OCI-M2 (cell line): ENCODE measurements at regions not wholly inside any gene's neighbourhood (a gene's known extent, or its start where the extent isn't known, plus 50 kb on each side); places are given as distances from the start of the nearest gene placed in this dataset.

Experiments used
- DNase-seq: peaks from one replicate; lab custom pipeline; 2025; ENCODE audit not compliant: unreplicated experiment; lab: John Stamatoyannopoulos, UW

- no peak for DNase-seq
These were observed 136.6 kb downstream of the RNF152 start for GRCh38 chr18:61756244-61756643.

DNA sequence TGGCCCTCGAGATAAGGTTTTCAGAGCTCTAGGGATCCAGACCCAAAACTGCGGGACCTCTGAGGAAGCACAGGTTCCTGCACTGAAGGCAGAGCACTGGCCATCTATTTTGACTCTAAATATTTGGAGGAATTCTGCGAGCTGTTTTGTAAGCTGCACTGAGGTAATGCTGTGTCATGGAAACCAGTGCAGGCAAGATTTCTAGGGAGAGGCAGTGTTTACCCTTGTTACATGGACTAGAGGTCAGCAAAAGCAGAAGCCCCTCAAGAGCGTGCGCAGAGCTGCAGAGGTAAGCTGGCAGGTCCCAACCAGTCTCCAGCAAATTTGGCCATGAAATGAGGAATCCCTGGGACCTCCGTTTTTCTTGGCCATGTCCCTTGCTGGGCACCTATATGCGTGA lies 137.3 kb downstream of the RNF152 start:
- no peak for DNase-seq

GRCh38 chr18:61754039-61754583 lies 138.7 kb downstream of the RNF152 start:
- DNase-seq, result no peak

DNA sequence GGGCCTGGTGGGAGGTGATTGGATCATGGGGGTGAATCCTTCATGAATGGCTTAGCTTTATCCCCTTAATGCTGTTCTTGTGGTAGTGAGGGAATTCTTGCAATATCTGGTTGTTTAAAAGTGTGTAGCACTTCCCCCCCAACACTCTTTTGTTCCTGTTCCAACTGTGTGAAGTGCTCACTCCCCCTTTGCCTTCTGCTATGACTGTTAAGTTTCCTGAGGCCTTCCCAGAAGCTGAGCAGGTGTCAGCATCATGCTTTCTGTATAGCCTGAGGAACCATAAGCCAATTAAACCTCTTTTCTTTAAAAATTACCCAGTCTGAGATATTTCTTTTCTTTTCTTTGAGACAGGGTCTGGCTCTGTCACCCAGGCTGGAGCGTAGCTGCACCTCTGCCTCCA lies 139.4 kb downstream of the RNF152 start:
- DNase-seq, result no peak

- DNase-seq, result no peak
These were observed 139.8 kb downstream of the RNF152 start for GRCh38 chr18:61752973-61753372.

- DNase-seq, result no peak
These were observed 141.8 kb downstream of the RNF152 start for GRCh38 chr18:61750840-61751668.

DNA sequence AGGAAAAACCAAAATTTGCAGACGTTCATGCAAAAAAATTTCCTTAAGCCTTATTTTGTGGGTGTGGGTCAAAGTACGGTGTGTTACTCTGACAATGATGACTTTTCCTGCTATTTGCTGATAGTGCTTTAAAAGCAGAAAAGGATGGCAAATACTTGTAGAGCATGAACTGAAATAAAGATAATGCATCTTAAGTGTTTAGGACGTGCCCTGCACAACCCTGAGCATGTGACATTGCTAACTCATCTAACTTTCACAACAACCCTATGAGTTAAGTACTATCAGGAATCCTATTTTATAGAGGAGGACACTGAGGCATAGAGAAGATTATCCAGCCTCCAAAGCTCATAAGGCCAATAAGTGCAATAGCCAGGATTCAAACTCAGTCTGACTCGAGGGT lies 143.3 kb downstream of the RNF152 start:
- no peak for DNase-seq

DNA sequence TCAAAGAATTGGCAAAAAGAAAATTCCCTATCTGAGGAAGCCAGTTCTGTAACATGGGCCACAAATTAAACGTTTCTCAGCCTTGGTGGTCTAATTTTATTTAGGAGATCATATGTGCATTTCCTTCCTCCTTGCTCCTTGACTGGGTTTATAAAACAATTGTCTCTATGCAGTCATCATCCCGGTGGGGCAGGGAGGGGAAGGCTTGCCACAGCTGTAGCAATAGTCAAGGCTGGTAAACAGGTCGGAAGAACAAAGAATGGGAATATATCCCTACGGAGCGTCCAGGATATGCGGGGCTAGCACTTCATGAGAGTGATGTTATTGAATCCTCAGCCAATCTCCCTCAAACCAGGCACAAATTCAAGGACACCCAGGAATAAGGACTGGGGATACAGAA lies 143.8 kb downstream of the RNF152 start:
- no peak for DNase-seq

GRCh38 chr18:61748004-61748403 lies 144.8 kb downstream of the RNF152 start:
- DNase-seq, result no peak

DNA sequence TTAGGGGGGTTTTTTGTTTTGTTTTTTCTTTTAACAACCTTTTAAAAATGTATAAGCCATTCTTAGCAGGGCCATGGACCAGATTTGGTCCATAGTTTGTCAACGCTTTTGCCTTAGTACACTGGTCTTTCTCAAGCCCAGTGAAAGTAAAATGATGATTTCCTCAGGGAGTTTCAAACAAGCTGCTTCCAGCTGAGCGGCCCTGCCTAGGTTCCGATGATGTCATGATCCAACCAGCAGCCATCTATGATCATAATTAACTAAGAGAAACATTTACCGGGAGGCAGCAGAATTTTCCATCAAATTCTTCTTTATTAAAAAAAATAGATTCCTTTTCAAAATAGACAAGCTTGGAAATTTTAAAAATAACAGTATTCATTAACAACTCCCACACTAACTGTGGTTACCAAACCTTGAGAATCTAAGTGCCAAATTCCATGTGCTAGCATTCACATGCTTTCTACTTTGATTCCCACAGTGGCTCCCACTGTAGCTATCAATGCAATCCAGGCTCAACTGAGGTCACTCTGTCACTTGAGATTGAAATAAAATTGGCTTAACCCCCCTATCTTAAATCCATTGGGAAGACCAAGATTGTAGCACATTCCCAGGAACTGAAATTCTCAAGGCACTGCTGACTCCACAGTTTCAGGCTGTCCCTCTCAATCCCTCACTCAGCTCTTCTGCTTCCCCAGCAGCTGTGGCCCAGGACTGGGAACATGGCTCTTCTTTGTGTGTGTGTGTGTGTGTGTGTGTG lies 148.9 kb downstream of the RNF152 start:
- DNase-seq, result no peak

GRCh38 chr18:61742565-61743429 lies 150.0 kb downstream of the RNF152 start:
- DNase-seq, result no peak

GRCh38 chr18:61741881-61742454 lies 150.8 kb downstream of the RNF152 start:
- DNase-seq, result no peak

DNA sequence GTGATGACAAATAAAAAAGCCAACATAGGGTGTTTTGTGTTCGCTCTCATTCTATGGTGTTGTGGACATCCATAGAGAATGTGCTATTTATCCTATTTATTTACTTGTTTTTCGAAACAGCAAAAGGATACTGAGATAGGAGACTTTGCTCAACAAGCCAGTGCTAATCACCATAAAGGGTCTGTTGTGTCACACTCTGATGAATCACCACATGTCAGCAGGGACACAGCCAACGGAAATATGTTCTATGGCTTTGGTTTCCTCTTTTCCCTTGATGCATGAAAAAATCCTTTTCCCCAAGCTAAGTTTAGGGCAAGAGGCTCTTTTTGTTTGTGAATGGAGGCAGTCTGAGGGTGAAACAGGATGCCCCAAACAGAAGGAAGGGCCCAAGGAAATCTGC lies 154.3 kb downstream of the RNF152 start:
- DNase-seq, result no peak

DNA sequence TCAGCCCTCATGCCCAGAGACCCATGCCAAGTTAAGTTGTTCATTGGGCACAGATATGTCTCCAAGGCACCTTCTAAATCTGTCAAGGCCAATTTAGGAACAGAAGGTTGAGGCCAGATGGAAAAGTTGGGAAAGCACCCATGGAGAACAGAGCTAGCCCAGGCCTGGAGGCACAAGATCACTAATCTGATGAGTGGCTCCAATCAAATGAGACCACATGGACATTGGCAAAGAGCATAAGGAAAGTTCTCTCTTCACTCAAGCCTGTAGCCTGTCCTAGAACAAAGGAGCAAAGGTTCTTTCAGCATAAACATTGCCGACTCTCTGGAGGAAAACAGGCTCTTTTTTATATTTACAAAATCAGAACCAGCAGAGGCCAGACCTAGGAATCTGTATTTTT lies 154.8 kb downstream of the RNF152 start:
- no peak for DNase-seq

GRCh38 chr18:61736133-61736532 lies 156.7 kb downstream of the RNF152 start:
- DNase-seq, result no peak

GRCh38 chr18:61735564-61736102 lies 157.2 kb downstream of the RNF152 start:
- DNase-seq, result no peak

GRCh38 chr18:61734396-61734795 lies 158.4 kb downstream of the RNF152 start:
- no peak for DNase-seq

- DNase-seq, result no peak
These were observed 160.0 kb downstream of the RNF152 start for GRCh38 chr18:61732854-61733253.

GRCh38 chr18:61731693-61732376 lies 161.0 kb downstream of the RNF152 start:
- DNase-seq, result no peak

DNA sequence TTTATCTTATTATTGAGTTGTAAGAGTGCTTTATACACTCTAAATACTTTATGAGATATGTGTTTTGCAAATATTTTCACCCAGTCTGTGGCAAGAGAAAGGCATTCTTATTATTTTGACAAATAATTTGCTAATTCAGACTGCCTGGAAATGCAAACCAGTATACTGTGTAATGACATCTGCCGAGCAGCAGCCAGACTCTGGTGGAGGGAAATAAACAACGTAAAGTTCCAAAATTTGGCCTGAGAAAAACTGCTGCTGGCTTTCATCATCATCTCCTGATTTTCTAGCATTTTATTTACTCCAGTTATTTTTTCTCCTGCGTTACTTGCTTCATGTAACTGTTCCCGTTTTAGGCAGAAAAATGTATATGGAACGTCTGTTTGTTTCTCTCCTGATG lies 161.6 kb downstream of the RNF152 start:
- no peak for DNase-seq
